Epidermal melanocyte (primary cell): ENCODE measurements at regions not wholly inside any gene's neighbourhood (a gene's known extent, or its start where the extent isn't known, plus 50 kb on each side); places are given as distances from the start of the nearest gene placed in this dataset.
"Not testable (repeated sequence)": the region's sequence is repeated elsewhere in the genome, so short reads cannot be mapped to it uniquely, and the experiment has no call there.

Source experiments
- DNase-seq: peaks from one replicate; pipeline ENCODE4 v3.0.0; 2011; ENCODE audit warnings: low spot score; ENCODE audit not compliant: insufficient read length

DNA sequence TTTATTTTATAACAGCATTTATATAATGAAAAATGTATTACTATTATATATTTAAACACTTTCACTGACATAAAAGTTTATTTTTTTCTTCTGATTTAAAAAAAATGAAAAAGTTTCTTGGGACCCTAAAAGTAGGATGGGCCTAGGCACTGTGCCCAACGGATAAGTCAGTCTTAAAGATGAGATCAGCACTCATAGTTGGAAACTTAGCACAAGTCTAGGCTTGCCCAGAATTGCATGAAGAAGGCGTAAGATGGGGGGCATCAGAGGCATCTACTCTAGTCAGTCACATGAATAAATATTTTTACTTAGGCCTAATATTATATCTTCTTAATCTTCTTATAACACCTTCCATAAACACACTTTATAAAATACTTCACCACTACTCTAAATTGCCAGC, 306.7 kb upstream of the GRID2 start:
- no peak for DNase-seq

DNA sequence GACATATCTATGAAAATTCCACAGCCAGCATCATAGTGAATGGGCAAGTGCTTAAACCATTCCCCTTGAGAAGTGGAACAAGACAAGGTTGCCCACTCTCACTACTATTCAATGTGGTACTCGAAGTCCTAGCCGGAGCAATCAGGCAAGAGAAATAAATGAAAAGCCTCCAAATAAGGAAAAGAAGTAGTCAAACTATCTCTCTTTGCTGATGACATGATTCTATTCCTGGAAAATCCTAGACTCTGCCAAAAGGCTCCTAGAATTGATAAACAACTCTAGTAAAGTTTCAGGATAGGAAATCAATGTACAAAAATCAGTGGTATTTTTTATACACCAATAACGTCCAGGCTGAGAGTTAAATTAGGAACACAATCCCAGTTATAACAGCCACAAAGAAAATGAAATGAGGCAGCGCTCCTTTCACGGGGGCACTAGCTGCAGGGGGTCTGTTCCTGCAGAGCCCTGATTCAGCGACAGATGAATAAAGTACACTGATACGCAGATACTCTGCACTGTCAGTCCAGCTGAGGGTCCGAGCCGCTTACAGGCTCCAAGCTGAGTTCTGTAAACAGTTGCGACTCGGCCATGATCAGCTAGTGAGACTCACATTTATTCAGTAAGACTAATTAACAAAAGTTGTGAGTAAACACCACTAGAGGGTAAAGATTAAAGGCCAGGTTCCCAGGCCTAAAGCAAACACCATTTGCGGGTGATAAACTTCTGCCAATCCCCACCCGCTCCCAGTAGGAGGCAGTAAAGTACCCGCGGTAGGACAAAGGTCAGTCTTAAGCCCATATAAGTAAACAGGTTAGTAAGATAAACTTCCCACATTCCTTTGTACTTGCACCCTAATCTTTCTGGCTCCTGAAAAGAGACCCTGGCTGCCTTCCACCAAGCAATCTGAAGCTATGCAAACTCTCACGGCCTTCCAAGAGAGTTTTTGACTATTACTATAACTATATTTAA, 290.6 kb upstream of the GRID2 start:
- DNase-seq = no peak

DNA sequence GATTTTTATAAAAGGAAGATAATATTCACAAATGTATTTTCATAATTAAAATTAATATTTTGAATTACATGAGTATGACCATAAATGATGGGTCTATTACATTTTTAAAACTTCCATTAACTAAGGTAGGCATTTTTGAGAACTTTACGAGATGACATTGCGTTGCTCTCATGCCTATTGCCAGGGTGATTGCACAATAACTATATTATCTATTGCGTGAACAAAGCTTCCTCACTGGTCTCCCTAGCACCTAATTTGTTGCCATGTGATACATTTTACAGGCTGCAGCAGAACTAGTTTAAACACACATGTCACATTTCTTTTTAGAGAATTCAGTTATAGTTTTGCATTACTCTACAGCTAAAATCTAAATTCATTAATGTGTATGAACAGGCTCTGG, 289.7 kb upstream of the GRID2 start:
- DNase-seq = no peak

DNA sequence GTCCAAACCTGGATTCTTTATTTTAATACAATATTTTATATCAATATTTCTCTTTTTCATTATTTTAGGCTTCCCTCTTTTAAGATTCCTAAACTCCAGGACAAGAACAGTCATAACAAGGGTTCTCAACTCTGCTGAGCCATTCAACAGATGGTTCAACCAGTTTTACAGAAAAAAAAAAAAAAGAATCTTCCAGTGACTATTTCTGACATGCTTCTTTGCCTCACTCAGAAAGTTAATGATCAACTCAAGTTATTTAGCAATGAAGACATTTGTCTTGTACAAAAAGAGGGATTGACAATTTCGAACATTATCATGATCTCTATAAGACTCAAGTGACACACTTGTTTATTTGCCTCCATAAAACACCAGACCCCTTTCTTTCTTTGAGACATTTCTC, 282.6 kb upstream of the GRID2 start:
- no peak for DNase-seq

DNA sequence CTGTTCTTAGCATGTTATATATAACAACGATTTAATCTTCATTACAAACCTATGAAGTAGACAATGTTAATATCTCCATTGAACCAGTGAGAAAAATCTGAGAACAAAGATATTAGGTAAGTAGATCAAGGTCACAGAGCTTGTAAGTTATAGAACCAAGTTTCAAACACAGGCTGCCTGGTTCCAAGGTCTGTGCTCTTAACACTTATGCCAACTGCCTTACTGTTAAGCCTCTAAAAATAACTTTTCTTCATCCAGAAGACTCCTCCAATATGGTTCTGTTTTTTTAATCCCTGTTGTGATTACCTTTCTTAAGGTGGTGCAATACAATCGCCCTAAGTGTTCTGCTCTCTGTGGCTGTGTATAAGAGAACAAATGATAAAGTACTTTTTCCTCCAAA, 282.0 kb upstream of the GRID2 start:
- DNase-seq = no peak

DNA sequence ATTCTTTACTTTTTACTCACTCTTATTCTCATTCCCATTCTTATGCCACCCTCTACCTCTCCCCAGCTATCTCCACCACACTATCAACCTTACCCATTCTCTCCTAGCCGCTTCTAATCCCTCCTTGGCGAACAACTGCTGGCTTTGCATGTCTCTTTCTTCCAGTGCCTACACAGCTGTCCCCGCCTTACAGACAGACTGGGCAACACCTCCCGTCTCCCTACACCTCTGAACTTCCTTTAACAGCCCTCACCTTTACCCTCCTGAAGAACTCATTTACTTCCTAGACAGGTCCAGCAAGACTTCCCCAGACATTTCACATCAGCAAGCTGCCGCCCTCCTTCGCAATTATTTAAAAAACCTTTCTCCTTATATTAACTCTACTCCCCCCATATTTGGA, 274.9 kb upstream of the GRID2 start:
- not testable (repeated sequence) for DNase-seq

DNA sequence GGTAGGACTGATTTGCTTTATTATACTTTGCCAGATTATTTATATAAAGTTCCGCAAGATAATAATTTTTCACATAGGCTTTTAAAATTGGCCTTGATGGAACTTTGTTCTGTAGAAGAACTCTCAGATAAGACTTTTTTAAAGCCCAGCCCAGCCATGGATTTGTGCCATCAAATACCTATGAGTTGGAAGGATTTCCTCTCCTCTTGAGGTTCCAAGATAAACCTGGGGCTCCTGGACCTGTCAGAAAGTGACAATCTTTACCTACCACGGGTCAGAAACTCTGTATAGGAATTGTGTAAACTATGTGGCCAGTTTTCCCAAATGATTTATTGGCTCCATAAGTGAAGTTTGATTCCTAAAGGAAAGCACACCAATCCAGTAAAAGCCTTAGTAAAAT, 271.9 kb upstream of the GRID2 start:
- no peak for DNase-seq

DNA sequence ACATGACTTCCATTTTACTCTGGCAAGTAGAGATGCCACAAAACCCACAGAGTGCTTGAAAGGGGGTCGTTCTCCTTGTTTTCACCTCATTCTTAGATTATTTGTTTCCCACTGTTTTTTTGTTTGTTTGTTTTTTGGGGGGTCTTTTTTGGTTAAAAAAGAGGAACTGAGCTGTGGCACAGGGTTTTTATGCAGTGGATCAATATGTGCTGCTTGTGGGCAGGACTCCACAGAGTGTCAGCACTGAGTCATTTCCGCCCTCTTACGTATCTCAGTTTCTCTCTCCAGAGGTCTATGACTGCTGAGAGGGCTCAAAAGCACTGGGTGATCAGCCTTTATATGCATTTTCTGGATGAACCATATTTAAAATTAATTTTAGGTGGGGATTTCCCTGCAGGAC, 268.1 kb upstream of the GRID2 start:
- no peak for DNase-seq

DNA sequence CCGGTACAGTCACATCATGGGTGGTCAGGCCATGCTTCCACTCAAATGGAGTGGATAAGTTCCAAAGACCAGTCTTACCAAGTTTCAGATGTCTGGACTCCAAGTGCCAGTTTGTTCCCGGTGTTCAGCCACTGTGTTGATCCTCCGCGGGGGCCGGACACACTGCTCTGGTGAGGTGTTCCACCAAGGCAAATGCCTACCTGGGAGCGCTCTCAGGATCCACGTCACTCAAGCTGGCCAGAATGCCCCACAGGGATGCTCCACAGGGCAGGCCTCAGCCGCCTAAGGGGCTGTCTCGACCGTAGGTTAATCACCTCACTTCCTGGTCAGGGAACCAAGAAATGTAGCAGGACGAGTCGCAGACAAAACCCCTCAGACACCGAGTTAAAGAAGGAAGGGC, 258.0 kb upstream of the GRID2 start:
- DNase-seq = no peak

DNA sequence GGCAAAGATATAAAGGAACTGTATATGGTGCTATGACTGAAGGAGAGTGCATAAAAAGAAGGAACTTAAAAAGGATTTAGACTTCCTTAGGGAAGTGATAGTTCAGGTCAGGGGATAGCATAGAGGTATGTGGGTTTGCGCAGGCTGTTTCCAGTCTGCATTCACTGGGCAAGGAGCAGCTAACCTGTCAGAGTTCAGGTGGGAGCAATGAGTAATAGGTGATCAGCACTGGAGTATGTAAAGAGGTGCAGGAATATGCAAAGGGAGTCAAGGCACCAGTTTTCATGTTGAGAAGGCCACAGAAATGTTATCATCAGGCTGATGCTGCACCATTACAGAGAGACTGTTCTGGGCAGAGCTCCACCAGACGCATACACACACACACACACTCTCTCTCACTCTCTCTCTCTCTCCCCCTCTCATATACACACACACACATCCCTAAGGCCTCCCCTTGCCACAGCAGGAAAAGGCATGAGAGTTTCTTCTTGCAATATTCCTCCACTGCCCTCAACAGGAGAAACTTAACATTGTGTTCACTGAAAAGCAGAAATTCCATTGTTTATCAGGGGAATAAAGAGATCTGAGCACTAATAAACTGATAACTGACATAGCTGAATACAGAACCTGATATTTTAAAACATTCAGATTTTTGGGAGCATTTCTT, 256.4 kb upstream of the GRID2 start:
- no peak for DNase-seq

DNA sequence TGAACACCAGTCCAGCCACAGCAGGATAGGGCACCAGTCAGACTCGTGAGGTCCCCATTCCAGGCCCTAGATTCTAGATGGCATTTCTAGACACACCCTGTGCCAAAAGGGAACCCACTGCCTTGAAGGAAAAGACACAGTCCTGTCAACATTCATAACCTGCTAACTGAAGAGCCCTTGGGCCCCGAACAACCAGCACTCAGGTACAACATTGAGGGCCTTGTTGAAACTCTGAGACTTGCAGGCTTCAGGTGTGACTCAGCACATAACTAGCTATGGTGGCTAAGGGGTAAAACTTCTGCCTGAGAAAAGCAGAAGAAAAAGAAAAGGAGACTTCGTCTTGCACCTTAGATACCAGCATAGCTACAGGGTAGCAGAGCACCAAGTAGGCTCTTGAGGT, 252.9 kb upstream of the GRID2 start:
- DNase-seq = no peak

DNA sequence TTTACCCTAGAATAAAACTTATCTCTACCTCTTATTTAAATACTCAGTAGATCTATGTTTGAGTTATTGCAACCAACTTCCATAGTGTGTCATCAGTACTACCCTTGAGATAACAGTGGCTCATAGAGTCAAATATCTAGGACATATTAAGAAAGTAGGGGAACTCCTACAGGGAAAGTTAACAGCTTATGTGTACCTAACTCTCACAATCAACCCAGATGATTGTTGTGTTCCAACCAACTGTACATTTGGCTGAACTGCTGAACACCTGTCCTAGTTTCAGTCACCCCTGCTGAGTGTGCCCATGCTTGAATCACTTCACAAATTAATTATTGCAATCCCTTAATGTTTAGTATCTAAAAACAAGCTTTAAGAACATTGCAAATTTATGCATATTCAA, 244.2 kb upstream of the GRID2 start:
- DNase-seq = no peak

DNA sequence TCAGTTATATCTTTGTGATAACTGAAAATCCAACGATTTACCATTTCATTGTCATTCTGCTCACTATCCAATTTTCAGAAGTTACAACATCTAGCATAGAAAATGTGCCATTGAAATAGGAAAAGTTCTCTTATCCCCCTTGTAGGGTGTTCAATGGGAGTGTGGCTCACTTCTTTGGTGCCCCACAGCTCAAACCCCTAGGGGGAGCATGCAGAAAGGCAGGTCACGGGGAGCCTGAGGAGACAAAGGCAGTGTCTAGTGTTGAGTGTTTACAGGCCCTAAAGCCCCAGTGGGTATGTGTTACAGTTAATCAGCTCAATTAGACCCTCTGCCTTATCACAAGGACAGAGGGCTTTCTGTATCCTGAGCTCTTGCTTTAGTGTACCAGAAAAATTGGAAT, 243.4 kb upstream of the GRID2 start:
- DNase-seq = no peak

DNA sequence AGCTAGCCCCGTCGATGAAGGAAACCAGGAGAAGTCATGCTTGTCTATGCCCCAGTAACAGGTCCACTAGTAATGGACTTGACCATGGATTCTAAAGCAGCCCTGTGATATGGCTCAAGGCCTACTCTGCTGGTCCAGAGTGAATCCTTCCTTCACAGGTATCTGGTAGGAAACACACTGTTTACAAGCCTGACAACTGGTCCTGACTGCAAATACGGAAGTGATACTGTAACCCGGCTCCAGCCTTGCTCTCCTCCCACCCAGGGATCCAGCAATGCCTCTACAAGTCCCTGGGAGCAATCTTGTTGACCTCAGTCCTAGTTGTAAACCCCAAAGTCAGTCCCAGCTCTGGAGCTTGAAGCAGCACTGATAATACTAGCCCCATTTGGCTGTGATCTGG, 239.2 kb upstream of the GRID2 start:
- DNase-seq = no peak

DNA sequence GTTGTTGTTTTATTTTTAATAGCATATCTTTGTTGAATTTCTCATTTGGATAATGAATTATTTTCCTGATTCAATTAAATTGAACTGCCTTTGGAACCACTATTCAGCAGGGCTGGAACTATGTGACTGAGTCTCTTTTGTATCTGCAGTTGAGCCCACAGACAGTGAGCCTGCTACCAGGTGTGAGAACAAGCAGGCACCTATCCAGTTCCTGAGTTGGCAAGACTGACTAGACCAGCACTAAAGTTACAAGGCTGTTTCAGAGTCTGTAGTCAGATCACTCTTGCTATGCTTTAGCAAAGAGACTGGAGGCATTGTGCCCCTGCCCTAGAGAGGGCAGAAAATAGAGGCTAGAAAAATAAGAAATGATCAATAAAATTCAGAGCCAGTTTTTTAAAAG, 237.3 kb upstream of the GRID2 start:
- DNase-seq = no peak

DNA sequence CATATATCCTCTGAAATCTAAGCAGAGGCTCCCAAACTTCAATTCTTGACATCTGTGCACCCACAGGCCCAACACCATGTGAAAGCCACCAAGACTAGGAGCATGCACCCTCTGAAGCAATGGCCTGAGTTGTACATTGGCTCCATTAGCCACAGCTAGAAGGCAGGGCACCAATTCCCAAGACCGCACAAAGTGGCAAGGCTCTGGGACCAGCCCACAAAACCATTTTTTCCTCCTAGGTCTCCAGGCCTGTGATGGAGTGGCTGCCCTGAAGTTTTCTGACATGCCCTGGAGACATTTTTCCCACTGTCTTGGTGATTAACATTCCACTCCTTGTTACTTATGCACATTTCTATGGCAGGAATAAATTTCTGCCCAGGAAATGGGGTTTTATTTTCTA, 232.2 kb upstream of the GRID2 start:
- no peak for DNase-seq

DNA sequence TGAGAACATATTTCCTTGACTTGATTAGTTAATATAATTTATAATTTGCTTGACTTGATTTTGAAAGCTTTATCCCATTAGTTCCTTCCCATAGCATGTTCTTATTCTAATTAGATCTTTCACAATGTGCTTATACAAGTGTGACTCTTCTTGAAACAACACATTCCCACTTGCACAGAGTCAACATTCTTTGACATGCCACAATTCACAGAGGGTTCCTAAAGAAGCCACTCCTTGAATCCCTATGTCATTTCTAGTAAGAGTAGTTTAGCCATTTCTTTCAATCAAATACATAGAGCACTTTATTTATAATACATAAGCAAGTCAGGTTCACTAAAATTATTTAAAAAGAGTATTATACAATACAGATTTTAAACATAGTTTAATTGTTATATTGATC, 228.9 kb upstream of the GRID2 start:
- DNase-seq = no peak

DNA sequence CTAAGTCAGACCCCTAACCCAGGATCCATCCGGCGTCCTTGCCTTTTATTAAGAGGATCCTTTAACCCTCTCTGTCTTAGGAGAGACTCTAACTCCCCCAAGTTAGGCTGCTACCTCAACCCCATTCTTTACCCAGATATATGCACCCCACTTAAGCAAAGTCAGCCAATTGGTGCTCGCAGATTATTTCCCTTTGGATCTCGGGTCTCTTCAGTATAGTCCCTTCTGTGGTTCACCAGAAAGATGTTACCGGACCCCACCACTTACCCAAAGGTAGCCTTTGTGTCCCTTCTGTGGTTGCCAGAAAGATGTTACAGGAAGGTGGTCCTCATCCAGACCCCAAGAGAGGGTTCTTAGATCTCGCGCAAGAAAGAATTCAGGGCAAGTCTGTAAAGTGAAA, 212.9 kb upstream of the GRID2 start:
- no peak for DNase-seq

DNA sequence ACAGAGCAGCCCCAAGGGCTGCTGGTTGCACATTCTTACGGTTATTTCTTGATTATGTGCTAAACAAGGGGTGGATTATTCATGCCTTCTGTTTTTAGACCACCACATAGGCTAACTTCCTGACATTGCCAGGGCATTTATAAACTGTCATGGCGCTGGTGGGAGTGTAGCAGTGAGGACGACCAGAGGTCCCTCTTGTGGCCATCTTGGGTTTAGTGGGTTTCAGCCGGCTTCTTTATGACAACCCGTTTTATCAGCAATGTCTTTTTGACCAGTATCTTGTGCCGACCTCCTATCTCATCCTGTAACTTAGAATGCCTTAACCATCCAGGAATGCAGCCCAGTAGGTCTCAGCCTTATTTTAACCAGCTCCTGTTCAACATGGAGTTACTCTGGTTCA, 212.4 kb upstream of the GRID2 start:
- DNase-seq = no peak

DNA sequence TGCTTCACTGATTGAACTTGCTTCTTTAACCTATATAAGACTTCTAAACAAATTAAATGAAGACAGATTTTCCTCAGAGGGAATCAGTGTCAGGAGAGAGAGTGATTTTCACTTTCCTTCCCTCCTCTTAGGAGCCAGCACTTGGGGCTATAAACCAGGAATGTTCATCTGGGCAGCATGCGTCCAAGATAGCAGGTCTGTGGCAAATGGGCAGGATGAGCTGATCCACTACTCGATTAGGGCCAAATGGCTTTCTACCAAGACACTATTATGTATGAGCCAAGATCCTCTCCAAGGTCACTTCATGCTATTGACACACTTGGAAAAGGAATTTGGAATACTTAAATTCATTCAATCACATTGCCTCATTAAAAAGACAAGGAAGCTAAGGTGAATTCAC, 203.9 kb upstream of the GRID2 start:
- DNase-seq = no peak

DNA sequence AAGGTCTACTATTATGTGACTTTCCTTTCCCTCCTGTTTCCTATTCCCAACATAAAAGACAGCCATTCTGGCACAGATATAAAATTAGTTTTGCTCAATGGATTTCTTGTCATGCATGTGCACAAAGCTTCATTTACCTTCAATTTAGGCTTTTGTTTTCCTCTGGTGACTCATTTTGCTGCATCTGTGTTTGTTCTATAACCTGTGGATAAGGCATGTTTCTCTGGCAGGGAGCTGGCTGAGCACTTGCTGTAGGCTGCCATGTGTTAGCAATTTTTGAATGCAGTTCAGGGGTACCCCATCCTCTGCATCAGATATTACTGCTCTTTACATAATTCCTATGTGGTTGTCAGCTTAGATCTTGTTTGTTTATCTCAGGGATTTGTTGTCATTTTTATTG, 202.8 kb upstream of the GRID2 start:
- DNase-seq = no peak

DNA sequence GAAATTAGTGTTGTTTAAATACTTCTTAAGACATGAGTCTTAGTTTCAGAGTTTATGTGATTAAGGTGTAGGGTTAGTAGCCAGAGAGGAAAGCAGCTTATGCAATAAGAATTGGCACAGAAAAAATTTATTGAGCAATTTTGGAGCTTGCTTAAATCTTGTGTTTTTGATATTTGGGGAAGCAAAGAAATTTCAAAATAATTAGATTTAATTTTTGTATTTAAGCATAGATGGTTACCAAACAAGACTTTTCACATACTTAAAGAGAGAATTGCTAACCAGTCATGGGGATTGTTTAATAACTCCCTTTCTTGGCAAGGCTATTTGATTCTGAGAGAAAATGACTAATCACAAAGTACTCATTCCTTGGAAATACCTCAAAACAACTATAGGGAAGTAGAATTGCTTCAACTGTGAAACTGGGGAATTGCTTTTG, 202.0 kb upstream of the GRID2 start:
- no peak for DNase-seq

DNA sequence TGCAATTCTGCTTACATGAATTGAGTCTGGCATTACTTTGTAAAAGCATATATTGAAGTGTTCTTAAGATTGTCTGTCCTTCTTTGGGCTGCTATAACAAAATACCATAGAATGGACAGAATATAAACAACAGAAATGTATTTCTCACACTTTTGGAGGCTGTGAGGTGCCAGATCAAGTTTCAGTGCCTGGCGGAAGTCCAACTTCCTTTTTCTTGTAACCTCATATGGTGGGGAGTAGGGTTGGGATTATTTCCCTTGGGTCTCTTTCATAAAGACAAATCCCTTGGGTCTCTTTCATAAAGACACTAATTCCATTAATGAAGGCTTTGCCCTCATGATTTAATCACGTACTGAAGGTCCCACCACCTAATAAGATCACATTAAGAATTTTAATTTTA, 199.3 kb upstream of the GRID2 start:
- DNase-seq = no peak
